Heart left ventricle (tissue), 16 donors: ENCODE measurements at regions not wholly inside any gene's neighbourhood (a gene's known extent, or its start where the extent isn't known, plus 50 kb on each side); places are given as distances from the start of the nearest gene placed in this dataset.

ENCODE experiments used
- ATAC-seq, 4 donors: fragments of 200-7000 bp; cut with Tn5 transposase; one replicate each; pipeline ENCODE4 v1.9.1; 2020 to 2022; ENCODE audit warnings: moderate library complexity in 4 of 4, mild to moderate bottlenecking in 3 of 4, moderate number of reproducible peaks in 1 of 4
- DNase-seq, 5 donors: peaks; one replicate each; pipeline ENCODE4 v3.0.0-alpha.2; 2020
- H3K27ac ChIP-seq, 12 donors: fragments of 200-600 bp; sonication (generic) in 4 of 12; one replicate each; pipeline versions ENCODE4 v1.5.0 to v1.8.0; 2016 to 2022; ENCODE audit warnings: mild to moderate bottlenecking in 2 of 12
- H3K27me3 ChIP-seq, 9 donors: fragments of 200-600 bp; sonication (generic) in 2 of 9; one replicate each; pipeline versions ENCODE4 v1.5.1 to v1.8.0; 2016 to 2022; ENCODE audit warnings: mild to moderate bottlenecking in 3 of 9
- H3K36me3 ChIP-seq, 9 donors: fragments of 200-600 bp; sonication (generic) in 2 of 9; one replicate each; pipeline versions ENCODE4 v1.5.0 to v1.8.0; 2018 to 2022; ENCODE audit warnings: mild to moderate bottlenecking in 2 of 9
- H3K4me1 ChIP-seq, 12 donors: fragments of 200-600 bp; sonication (generic) in 4 of 12; one replicate each; pipeline versions ENCODE4 v1.5.0 to v1.8.0; 2016 to 2022; ENCODE audit warnings: mild to moderate bottlenecking in 3 of 12
- H3K4me3 ChIP-seq, 12 donors: fragments of 200-600 bp; sonication (generic) in 4 of 12; one replicate each; pipeline versions ENCODE4 v1.5.0 to v1.8.0; 2017 to 2022; ENCODE audit warnings: mild to moderate bottlenecking in 9 of 12, moderate library complexity in 4 of 12
- H3K9me3 ChIP-seq, 12 donors: fragments of 200-600 bp; sonication (generic) in 4 of 12; one replicate each; pipeline versions ENCODE4 v1.5.0 to v1.8.0; 2016 to 2022; ENCODE audit warnings: mild to moderate bottlenecking in 1 of 12
- POLR2A ChIP-seq, 2 donors: fragments of 450-650 bp; IDR thresholded peaks; one replicate each; pipeline ENCODE4 v1.6.1; 2017; ENCODE audit warnings: antibody characterized with exemption in 2 of 2, mild to moderate bottlenecking in 2 of 2, moderate library complexity in 2 of 2
- WGBS, 4 donors: extraction: QIAGEN DNeasy Blood & Tissue Kit in 2 of 4; methylation state at CpG; one replicate each; pipeline versions ENCODE4 v1.1.5 to v1.1.7; 2013 to 2018; 5-methylcytosine and 5-hydroxymethylcytosine counted together
- intact Hi-C, 10 donors: fragments of 100-400 bp; cut with DNase I; formaldehyde crosslinking; loops; one replicate each; pipeline versions ENCODE4 v1.11.1 to v1.14.2; 2022
- TF ChIP-seq, protein P1 (sequence below), 12 donors: fragments of 200-600 bp; sonication (generic) in 4 of 12; IDR thresholded peaks; one replicate each; pipeline versions ENCODE4 v1.5.0 to v1.8.0; 2018 to 2022; ENCODE audit warnings: antibody characterized with exemption in 12 of 12, mild to moderate bottlenecking in 5 of 12
- donor health status: ischemic (EF 13 %, LVEDD 7.1; RV severe dilation, severe dysfunction).
- donor health status: healthy with polysubstance abuse.
- donor health status: DM: no; HTN: yes; CAD: no.
- donor health status: DM: no; HTN: no; CAD: no.
- donor health status: ischemic (EF 25% LVEDD 6.9; RV normal size, moderate dysfunction).
- donor health status: ischemic (EF 25% LVEDD 5.7; RV mildly dilated, moderate dysfunction).
- donor health status: healthy.
- donor health status: DM: yes; HTN: yes; CAD: no.
- donor health status: ischemic (EF 35%, LVEDD 5.7; RV mildly dilated, moderate dysfunction).
- donor health status: nonischemic (EF 11% LVEDD 7.7; RV severe dilation, severe dysfunction).
- donor health status: DM: yes; HTN: yes; CAD: no.
- donor health status: PGD.
- donor health status: ischemic (EF 29% LVEDD 5.4; RV normal size, mild dysfunction).
- donor health status: nonischemic (EF 23%, LVEDD 6.1; RV moderate dilation, normal function).

DNA sequence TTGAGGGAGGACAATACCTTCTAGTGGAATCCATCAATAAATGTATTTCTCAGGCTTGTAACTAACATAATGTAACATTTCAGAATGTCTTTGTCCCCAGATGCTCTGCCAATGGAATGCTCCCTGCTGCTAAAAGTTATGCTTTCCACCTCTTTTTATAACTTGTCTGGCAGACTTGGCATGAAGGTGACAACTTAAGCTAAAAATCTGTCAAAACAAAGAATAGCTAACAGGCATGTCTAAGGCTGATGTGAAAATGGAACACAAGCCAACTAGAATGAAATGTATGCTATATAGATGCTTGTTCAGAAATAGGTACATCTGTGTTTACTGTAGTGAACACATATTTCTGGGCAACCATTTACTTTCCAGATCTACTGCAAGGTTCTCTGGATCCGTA is 467.9 kb downstream of the MRPL39 start:
- TF ChIP-seq, protein P1, sequence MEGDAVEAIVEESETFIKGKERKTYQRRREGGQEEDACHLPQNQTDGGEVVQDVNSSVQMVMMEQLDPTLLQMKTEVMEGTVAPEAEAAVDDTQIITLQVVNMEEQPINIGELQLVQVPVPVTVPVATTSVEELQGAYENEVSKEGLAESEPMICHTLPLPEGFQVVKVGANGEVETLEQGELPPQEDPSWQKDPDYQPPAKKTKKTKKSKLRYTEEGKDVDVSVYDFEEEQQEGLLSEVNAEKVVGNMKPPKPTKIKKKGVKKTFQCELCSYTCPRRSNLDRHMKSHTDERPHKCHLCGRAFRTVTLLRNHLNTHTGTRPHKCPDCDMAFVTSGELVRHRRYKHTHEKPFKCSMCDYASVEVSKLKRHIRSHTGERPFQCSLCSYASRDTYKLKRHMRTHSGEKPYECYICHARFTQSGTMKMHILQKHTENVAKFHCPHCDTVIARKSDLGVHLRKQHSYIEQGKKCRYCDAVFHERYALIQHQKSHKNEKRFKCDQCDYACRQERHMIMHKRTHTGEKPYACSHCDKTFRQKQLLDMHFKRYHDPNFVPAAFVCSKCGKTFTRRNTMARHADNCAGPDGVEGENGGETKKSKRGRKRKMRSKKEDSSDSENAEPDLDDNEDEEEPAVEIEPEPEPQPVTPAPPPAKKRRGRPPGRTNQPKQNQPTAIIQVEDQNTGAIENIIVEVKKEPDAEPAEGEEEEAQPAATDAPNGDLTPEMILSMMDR (IDR thresholded peaks at IDR 0.05), result no peak
- TF ChIP-seq POLR2A (IDR thresholded peaks at IDR 0.05), result no peak
- no peaks in the 10 kb centered on the region for H3K36me3 ChIP-seq
- no peak overlapping the region for H3K27ac ChIP-seq
- intact Hi-C loops, result no loop called here
- no peak overlapping the region for H3K4me3 ChIP-seq
- ATAC-seq (no peak), DNase-seq (no peak)
- H3K9me3 ChIP-seq, result no peaks in the 10 kb centered on the region
- H3K4me1 ChIP-seq, result no peaks in the 10 kb centered on the region
- H3K27me3 ChIP-seq, result no peaks in the 10 kb centered on the region
- WGBS, 4 donors, result 60 to 80% (median 73%) methylated on average over 1 of the region's 1 CpG

DNA sequence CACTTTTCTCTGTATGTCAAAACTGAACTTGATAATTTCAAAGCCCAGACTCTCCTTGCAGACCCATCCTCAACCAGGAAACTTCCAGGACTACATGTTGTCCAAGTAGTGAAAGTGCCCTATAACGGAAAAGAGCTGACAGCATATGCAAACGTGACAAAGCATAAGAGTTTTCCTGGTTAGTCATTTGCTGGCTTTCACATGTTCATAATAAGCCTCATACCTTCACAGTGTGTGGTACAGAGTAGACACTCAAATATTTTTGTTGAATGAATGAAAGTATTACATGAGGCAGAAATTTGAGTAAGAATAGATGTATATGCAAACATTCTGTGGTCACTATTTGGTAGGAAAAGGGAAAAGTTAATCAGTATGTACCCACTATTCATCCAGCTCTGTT is 473.3 kb downstream of the MRPL39 start:
- DNase-seq (no peak), ATAC-seq (no peak)
- Histone ChIP-seq H3K27me3 (no peaks in the 10 kb centered on the region), H3K36me3 (no peaks in the 10 kb centered on the region), H3K9me3 (no peaks in the 10 kb centered on the region), H3K4me3 (no peak overlapping the region), H3K4me1 (no peaks in the 10 kb centered on the region), H3K27ac (no peak overlapping the region)
- WGBS, 4 donors, result 71 to 78% (median 71%) methylated on average over 2 of the region's 2 CpGs
- intact Hi-C loops, result no loop called here
- TF ChIP-seq, protein P1 (IDR thresholded peaks at IDR 0.05), result no peak
- TF ChIP-seq POLR2A (IDR thresholded peaks at IDR 0.05), result no peak

DNA sequence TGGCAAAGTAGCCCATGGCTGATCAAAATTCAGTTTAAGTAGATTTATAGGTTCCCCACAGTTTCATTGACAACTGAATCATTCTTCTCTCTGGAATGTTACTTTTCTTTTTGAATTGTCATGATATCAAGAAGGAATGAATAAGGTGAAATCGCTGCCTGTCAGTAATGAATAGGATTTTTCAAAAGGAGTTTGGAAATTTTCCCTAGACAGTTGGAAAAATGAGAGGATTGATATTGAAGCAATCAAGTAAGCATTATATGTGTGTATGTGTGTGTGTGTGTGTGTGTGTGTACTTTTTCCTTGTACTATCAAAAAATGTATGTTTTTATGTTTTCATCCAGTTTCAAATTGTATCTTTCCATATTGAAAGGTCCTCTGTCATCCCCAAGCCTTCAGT is 479.5 kb downstream of the MRPL39 start:
- 69 to 77% (median 76%) methylated on average over 1 of the region's 1 CpG for WGBS, 4 donors
- no peak for TF ChIP-seq POLR2A (IDR thresholded peaks at IDR 0.05)
- TF ChIP-seq, protein P1 (IDR thresholded peaks at IDR 0.05), result no peak
- Histone ChIP-seq H3K36me3 (no peaks in the 10 kb centered on the region), H3K4me1 (no peaks in the 10 kb centered on the region), H3K27ac (no peak overlapping the region), H3K27me3 (no peaks in the 10 kb centered on the region), H3K9me3 (no peaks in the 10 kb centered on the region), H3K4me3 (no peak overlapping the region)
- no peak for DNase-seq
- ATAC-seq, result no peak
- intact Hi-C loops, result loop anchor here in 1 of 10 donors (10.0 kb wide), 1 partner anchor 63 kb away; no protein-coding TSS in a partner anchor

DNA sequence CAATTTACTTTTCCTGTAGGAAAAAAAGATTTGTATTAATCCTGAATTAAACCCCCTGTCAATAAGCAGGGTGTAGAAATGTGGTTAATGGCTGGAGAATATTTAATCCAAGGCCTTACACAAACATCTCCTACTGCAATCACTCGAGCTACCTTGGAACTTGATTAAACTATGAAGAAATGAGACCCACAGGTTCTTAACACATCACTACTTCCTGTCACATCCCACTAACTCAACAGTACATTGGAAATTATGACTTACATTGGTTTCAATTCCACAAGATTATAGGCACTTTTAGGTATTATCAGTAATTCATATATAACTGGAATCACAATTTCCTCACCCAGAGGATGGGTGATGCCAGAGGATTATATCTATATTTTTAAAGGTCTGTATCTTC is 480.3 kb downstream of the MRPL39 start:
- H3K9me3 ChIP-seq, result peaks cover 0 to 2% (median 0%) of the 10 kb centered on the region in 12 donors
- no peak overlapping the region for H3K4me3 ChIP-seq
- 69 to 80% (median 74%) methylated on average over 1 of the region's 1 CpG for WGBS, 4 donors
- no peak for ATAC-seq
- no peaks in the 10 kb centered on the region for H3K27me3 ChIP-seq
- TF ChIP-seq, protein P1 (IDR thresholded peaks at IDR 0.05), result no peak
- TF ChIP-seq POLR2A (IDR thresholded peaks at IDR 0.05), result no peak
- no peaks in the 10 kb centered on the region for H3K4me1 ChIP-seq
- H3K36me3 ChIP-seq, result no peaks in the 10 kb centered on the region
- no peak overlapping the region for H3K27ac ChIP-seq
- no peak for DNase-seq
- intact Hi-C loops, result loop anchor here in 1 of 10 donors (10.0 kb wide), 1 partner anchor 62 kb away; no protein-coding TSS in a partner anchor
